ENCODE measurements at regions not wholly inside any gene's neighbourhood (a gene's known extent, or its start where the extent isn't known, plus 50 kb on each side); places are given as distances from the start of the nearest gene placed in this dataset.

GRCh38 chr9:129505270-129505902, 115.5 kb downstream of the C9orf50 start:
- no peak for DNase-seq (ENCODE audit: low spot score)
- TF ChIP-seq, protein P1, sequence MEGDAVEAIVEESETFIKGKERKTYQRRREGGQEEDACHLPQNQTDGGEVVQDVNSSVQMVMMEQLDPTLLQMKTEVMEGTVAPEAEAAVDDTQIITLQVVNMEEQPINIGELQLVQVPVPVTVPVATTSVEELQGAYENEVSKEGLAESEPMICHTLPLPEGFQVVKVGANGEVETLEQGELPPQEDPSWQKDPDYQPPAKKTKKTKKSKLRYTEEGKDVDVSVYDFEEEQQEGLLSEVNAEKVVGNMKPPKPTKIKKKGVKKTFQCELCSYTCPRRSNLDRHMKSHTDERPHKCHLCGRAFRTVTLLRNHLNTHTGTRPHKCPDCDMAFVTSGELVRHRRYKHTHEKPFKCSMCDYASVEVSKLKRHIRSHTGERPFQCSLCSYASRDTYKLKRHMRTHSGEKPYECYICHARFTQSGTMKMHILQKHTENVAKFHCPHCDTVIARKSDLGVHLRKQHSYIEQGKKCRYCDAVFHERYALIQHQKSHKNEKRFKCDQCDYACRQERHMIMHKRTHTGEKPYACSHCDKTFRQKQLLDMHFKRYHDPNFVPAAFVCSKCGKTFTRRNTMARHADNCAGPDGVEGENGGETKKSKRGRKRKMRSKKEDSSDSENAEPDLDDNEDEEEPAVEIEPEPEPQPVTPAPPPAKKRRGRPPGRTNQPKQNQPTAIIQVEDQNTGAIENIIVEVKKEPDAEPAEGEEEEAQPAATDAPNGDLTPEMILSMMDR (IDR thresholded peaks at IDR 0.05), result no peak
- H3K27ac ChIP-seq, result no peak overlapping the region
- H3K4me3 ChIP-seq, result no peak overlapping the region

- no peak for DNase-seq (ENCODE audit: low spot score)
- Histone ChIP-seq H3K4me3 (no peak overlapping the region), H3K27ac (no peak overlapping the region)
- TF ChIP-seq, protein P1 (IDR thresholded peaks at IDR 0.05), result no peak
Observed at GRCh38 chr9:129504404-129504803, 116.5 kb downstream of the C9orf50 start.

GRCh38 chr9:129501771-129502319, 119.1 kb downstream of the C9orf50 start:
- Histone ChIP-seq H3K27ac (peak overlapping the region in 1 of 2 donors; percentile 5), H3K4me3 (no peak overlapping the region)
- no peak for DNase-seq (ENCODE audit: low spot score)
- TF ChIP-seq, protein P1 (IDR thresholded peaks at IDR 0.05), result no peak

GRCh38 chr9:129500863-129501770, 119.8 kb downstream of the C9orf50 start:
- H3K27ac ChIP-seq, result peak overlapping the region; percentile 92 to 100
- DNase-seq (ENCODE audit: low spot score), result no peak
- no peak overlapping the region for H3K4me3 ChIP-seq
- TF ChIP-seq, protein P1 (IDR thresholded peaks at IDR 0.05), result no peak

- Histone ChIP-seq H3K27ac (peak overlapping the region; percentile 92 to 100), H3K4me3 (peak overlapping the region; percentile 5)
- TF ChIP-seq, protein P1 (IDR thresholded peaks at IDR 0.05), result no peak
- no peak for DNase-seq (ENCODE audit: low spot score)
Observed at GRCh38 chr9:129500161-129500862, 120.6 kb downstream of the C9orf50 start.

GRCh38 chr9:129498451-129499384, 122.2 kb downstream of the C9orf50 start:
- DNase-seq (ENCODE audit: low spot score), result peak; percentile 74
- TF ChIP-seq, protein P1 (IDR thresholded peaks at IDR 0.05), result no peak
- peak overlapping the region; percentile 92 to 100 for H3K27ac ChIP-seq
- peak overlapping the region; percentile 90 for H3K4me3 ChIP-seq

Measured in coronary artery (tissue), 2 donors.